A673 (cell line): ENCODE measurements at regions not wholly inside any gene's neighbourhood (a gene's known extent, or its start where the extent isn't known, plus 50 kb on each side); places are given as distances from the start of the nearest gene placed in this dataset.

Experiments used
- BruUV-seq: library from RNA; stranded (reverse); fragments of 400-500 nt; replicated peaks from 2 replicates; lab custom pipeline; 2021; lab: Mats Ljungman, UMichigan
- CTCF ChIA-PET: fragments of 300-600 bp; sonication (Branson Sonifier 250); formaldehyde crosslinking; loops from one replicate; lab custom pipeline; 2022; ENCODE audit warnings: antibody characterized with exemption; lab: Charles Lee
- POLR2A ChIA-PET: fragments of 300-600 bp; sonication (Branson Sonifier 250); formaldehyde crosslinking; loops from one replicate; lab custom pipeline; 2022; ENCODE audit warnings: antibody characterized with exemption; ENCODE audit not compliant: low non-redundant PET; lab: Charles Lee
- DNase-seq: peaks from one replicate; pipeline ENCODE4 v3.0.0-alpha.2; 2015; ENCODE audit warnings: low spot score
- H3K27ac ChIP-seq: fragments of 200-600 bp; sonication (generic); 2 replicates; pipeline ENCODE4 v1.5.1; 2016; ENCODE audit warnings: mixed run types, low read depth, mild to moderate bottlenecking, mixed read lengths, antibody characterized with exemption, low read length; ENCODE audit not compliant: poor library complexity, severe bottlenecking
- H3K27me3 ChIP-seq: fragments of 200-600 bp; sonication (generic); replicated peaks from 2 replicates; pipeline ENCODE4 v1.6.1; 2017; ENCODE audit warnings: mixed run types, low read depth, mild to moderate bottlenecking, mixed read lengths, antibody characterized with exemption, low read length; ENCODE audit not compliant: insufficient read depth, poor library complexity
- H3K36me3 ChIP-seq: fragments of 200-600 bp; sonication (generic); 2 replicates; pipeline ENCODE4 v1.6.1; 2016; ENCODE audit warnings: mixed run types, mild to moderate bottlenecking, mixed read lengths, antibody characterized with exemption, low read length; ENCODE audit not compliant: insufficient read depth, poor library complexity, severe bottlenecking
- H3K4me1 ChIP-seq: fragments of 200-600 bp; sonication (generic); 2 replicates; pipeline ENCODE4 v1.6.1; 2017; ENCODE audit warnings: mixed run types, mild to moderate bottlenecking, mixed read lengths, antibody characterized with exemption, low read length; ENCODE audit not compliant: insufficient read depth, poor library complexity, severe bottlenecking
- H3K4me3 ChIP-seq: fragments of 200-600 bp; sonication (generic); 2 replicates; pipeline ENCODE4 v1.5.1; 2016; ENCODE audit warnings: low read depth, mixed run types, mild to moderate bottlenecking, mixed read lengths, low read length; ENCODE audit not compliant: poor library complexity, severe bottlenecking
- H3K9me3 ChIP-seq: fragments of 200-600 bp; sonication (generic); 2 replicates; pipeline ENCODE4 v1.6.1; 2016; ENCODE audit warnings: mixed run types, low read depth, mild to moderate bottlenecking, mixed read lengths, antibody characterized with exemption, low read length; ENCODE audit not compliant: poor library complexity, severe bottlenecking
- EZH2 ChIP-seq: fragments of 200-600 bp; sonication (generic); IDR thresholded peaks from 2 replicates; pipeline ENCODE4 v1.6.1; 2017; ENCODE audit warnings: borderline replicate concordance, low read depth, mild to moderate bottlenecking, mixed read lengths, antibody characterized with exemption, low read length; ENCODE audit not compliant: poor library complexity, severe bottlenecking
- intact Hi-C: fragments of 100-400 bp; cut with micrococcal nuclease; formaldehyde crosslinking; loops from one replicate; pipeline ENCODE4 v1.10.0; 2022; ENCODE audit not compliant: unreplicated experiment
- TF ChIP-seq, protein P1 (sequence below): fragments of 300-800, 200-600 bp; sonication (generic); conservative IDR thresholded peaks from 2 replicates; pipeline ENCODE4 v1.5.1; 2017; ENCODE audit warnings: low read depth, mild to moderate bottlenecking, antibody characterized with exemption, low read length, moderate library complexity, mixed read lengths

DNA sequence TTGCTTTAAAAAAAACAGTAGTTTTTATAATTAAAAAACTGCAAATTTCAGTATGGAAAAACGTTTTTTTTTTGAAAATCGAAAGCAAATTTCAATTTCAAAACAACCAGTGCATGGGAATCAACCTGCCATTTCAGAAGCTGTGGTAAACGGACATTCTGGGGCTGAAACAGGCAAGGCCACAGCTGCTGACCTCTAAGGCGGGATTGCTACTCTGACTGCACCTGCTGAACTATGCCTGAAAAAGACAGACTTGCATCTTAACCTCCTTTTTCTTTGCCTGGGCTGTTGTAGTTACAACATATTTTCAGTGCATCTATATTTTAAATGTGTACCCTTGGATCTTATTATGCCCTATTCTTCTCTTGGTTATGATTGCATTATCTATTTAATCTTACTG lies 303.0 kb upstream of the SP8 start:
- no peak overlapping the region for H3K27ac ChIP-seq
- H3K9me3 ChIP-seq = no peaks in the 10 kb centered on the region
- ChIA-PET POLR2A (no interaction called here), CTCF (no interaction called here)
- BruUV-seq = no TSS peak
- no peaks in the 10 kb centered on the region for H3K4me1 ChIP-seq
- no peak overlapping the region for H3K4me3 ChIP-seq
- DNase-seq = no peak
- intact Hi-C loops = no loop called here
- TF ChIP-seq EZH2 = no peak
- TF ChIP-seq, protein P1, sequence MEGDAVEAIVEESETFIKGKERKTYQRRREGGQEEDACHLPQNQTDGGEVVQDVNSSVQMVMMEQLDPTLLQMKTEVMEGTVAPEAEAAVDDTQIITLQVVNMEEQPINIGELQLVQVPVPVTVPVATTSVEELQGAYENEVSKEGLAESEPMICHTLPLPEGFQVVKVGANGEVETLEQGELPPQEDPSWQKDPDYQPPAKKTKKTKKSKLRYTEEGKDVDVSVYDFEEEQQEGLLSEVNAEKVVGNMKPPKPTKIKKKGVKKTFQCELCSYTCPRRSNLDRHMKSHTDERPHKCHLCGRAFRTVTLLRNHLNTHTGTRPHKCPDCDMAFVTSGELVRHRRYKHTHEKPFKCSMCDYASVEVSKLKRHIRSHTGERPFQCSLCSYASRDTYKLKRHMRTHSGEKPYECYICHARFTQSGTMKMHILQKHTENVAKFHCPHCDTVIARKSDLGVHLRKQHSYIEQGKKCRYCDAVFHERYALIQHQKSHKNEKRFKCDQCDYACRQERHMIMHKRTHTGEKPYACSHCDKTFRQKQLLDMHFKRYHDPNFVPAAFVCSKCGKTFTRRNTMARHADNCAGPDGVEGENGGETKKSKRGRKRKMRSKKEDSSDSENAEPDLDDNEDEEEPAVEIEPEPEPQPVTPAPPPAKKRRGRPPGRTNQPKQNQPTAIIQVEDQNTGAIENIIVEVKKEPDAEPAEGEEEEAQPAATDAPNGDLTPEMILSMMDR = no peak
- no peaks in the 10 kb centered on the region for H3K36me3 ChIP-seq
- H3K27me3 ChIP-seq = no peaks in the 10 kb centered on the region

DNA sequence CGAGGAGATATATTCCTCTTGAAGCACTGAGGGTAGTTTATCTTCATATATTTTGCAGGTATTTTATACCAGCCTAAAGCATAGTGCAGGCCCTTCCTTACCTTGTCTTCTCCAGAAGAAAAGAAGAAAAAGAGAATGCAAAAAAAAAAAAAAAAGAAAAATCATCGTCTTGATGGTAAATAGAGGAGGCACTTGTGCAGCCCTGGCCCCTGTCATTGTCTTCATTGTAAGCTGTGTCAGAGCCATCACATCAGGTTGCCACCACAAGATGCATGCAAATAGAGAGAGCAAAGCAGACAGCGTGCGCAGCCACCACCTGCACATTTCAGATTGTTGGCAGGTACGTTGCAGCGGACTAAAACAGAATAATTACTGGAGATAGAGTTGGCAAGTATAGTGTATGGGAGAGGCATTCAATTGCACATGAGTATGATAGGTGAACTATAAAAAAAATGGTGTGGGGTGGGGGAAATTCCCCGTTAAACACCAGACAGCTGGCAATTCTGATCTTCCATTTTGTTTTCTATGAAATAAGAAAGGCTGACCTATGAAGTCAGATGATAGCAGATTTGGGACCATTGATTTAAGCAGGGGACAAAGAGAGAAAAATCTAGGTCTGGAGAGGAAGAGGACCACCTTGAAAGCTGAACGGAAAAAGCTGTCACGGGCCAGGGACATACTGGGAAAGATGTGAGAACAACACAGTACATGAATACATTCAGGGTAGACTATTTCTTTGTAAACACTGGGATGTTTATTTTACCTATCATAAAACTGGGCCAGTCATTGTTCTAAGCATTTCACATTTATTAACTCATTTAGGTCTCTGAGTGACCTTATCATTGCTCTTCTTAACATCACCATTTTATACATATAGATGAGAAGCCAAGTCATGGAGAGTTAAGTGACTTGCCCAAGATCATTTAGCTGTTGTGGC lies 306.3 kb upstream of the SP8 start:
- CTCF ChIA-PET = no interaction called here
- BruUV-seq = no TSS peak
- intact Hi-C loops = no loop called here
- Histone ChIP-seq H3K27me3 (peaks cover 3% of the 10 kb centered on the region), H3K36me3 (no peaks in the 10 kb centered on the region), H3K4me3 (no peak overlapping the region), H3K27ac (no peak overlapping the region), H3K4me1 (no peaks in the 10 kb centered on the region), H3K9me3 (no peaks in the 10 kb centered on the region)
- POLR2A ChIA-PET = no interaction called here
- DNase-seq = no peak
- TF ChIP-seq, protein P1 = no peak
- no peak for TF ChIP-seq EZH2

DNA sequence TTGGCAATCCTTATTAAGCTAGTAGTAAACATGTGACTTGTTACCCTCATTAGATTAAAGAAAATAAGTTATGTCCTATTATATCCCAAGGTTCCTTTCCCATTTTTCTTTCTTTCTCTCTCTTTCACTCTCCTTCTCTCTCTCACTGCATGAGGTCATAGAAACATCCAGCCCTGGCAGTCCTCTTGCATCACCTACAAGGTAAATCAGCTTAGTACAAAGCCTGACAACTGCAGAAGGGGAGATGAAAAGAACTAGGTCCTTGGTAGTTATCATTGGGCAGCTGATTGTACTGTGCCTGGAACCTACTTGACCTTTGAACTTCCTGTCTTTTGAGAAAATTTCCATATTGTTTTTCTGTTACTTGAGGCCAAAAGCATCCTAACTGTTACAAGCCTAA lies 307.9 kb upstream of the SP8 start:
- H3K9me3 ChIP-seq = no peaks in the 10 kb centered on the region
- POLR2A ChIA-PET = no interaction called here
- DNase-seq = no peak
- peaks cover 14% of the 10 kb centered on the region for H3K27me3 ChIP-seq
- intact Hi-C loops = no loop called here
- H3K4me3 ChIP-seq = no peak overlapping the region
- no TSS peak for BruUV-seq
- H3K4me1 ChIP-seq = no peaks in the 10 kb centered on the region
- TF ChIP-seq, protein P1 = no peak
- no peak for TF ChIP-seq EZH2
- CTCF ChIA-PET = no interaction called here
- H3K36me3 ChIP-seq = no peaks in the 10 kb centered on the region
- H3K27ac ChIP-seq = no peak overlapping the region
